Esophagus squamous epithelium (tissue), 4 donors: ENCODE measurements at regions not wholly inside any gene's neighbourhood (a gene's known extent, or its start where the extent isn't known, plus 50 kb on each side); places are given as distances from the start of the nearest gene placed in this dataset.

Experiments used
- CTCF ChIP-seq, 6 experiments: fragments of 450-650 bp in 4 of 6; fragments of 200-600 bp in 2 of 6; sonication (generic) in 2 of 6; IDR thresholded peaks; one replicate each; pipeline ENCODE4 v1.5.1; 2016 to 2019; ENCODE audit warnings: antibody characterized with exemption in 6 of 6, mild to moderate bottlenecking in 4 of 6, moderate library complexity in 4 of 6
- POLR2A ChIP-seq, 4 donors: fragments of 450-650 bp; IDR thresholded peaks; one replicate each; pipeline ENCODE4 v1.6.1; 2017; ENCODE audit warnings: antibody characterized with exemption in 4 of 4, mild to moderate bottlenecking in 4 of 4, moderate library complexity in 3 of 4

- TF ChIP-seq CTCF (IDR thresholded peaks at IDR 0.05) (no peak), POLR2A (IDR thresholded peaks at IDR 0.05) (no peak)
These were observed 432.0 kb upstream of the CDH5 start for GRCh38 chr16:65934443-65934842.
